Muscle of leg (tissue), 3 donors: ENCODE measurements at regions not wholly inside any gene's neighbourhood (a gene's known extent, or its start where the extent isn't known, plus 50 kb on each side); places are given as distances from the start of the nearest gene placed in this dataset.

Experiments used
- DNase-seq: peaks from one replicate; pipeline ENCODE4 v3.0.0; 2013
- H3K27ac ChIP-seq: one replicate; pipeline ENCODE4 v1.5.1; 2013; ENCODE audit warnings: mild to moderate bottlenecking, low read length, control low read depth
- H3K27me3 ChIP-seq: one replicate; pipeline ENCODE4 v1.6.1; 2013; ENCODE audit warnings: low read length; ENCODE audit not compliant: control insufficient read depth, insufficient read depth
- H3K36me3 ChIP-seq: one replicate; pipeline ENCODE4 v1.6.1; 2013; ENCODE audit warnings: low read length; ENCODE audit not compliant: control insufficient read depth, insufficient read depth
- H3K4me1 ChIP-seq: one replicate; pipeline ENCODE4 v1.6.1; 2013; ENCODE audit warnings: low read length; ENCODE audit not compliant: control insufficient read depth, insufficient read depth
- H3K4me3 ChIP-seq: one replicate; pipeline ENCODE4 v1.5.1; 2013; ENCODE audit warnings: low read length, control low read depth
- H3K9me3 ChIP-seq: replicated peaks from 2 replicates; pipeline ENCODE4 v1.6.1; 2013; ENCODE audit warnings: low read depth, low read length; ENCODE audit not compliant: control insufficient read depth
- WGBS: methylation state at CpG from one replicate; pipeline ENCODE4 v1.1.5; 2013; ENCODE audit warnings: missing lambda C conversion rate; ENCODE audit not compliant: insufficient coverage; 5-methylcytosine and 5-hydroxymethylcytosine counted together

DNA sequence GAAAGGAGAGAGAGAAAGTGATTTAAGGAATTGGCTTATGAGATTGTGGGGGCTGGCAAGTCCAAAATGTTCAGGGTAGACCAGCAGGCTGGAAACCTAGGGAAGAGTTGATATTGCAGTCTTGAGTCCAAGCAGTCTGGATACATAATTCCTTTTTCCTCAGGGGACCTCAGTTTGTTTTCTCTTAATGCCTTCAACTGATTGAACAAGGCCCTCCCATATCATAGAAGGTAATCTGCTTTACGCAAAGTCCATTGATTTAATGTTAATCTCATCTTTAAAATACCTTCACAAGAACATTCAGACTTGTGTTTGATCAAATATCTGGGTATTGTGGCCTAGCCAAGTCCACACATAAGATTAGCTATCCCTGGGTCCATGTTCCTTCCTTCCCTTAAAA, 494.7 kb downstream of the INSC start:
- H3K4me3 ChIP-seq = no peak overlapping the region
- peaks cover 4% of the 10 kb centered on the region for H3K4me1 ChIP-seq
- no peaks in the 10 kb centered on the region for H3K36me3 ChIP-seq
- no peaks in the 10 kb centered on the region for H3K27me3 ChIP-seq
- WGBS = no CpG with 5 or more reads among the region's 1 CpG
- no peak for DNase-seq
- H3K9me3 ChIP-seq = no peaks in the 10 kb centered on the region
- no peak overlapping the region for H3K27ac ChIP-seq

GRCh38 chr11:15610881-15611280, 496.2 kb downstream of the INSC start:
- Histone ChIP-seq H3K4me1 (peaks cover 4% of the 10 kb centered on the region), H3K27ac (no peak overlapping the region), H3K27me3 (no peaks in the 10 kb centered on the region), H3K4me3 (no peak overlapping the region), H3K9me3 (no peaks in the 10 kb centered on the region), H3K36me3 (no peaks in the 10 kb centered on the region)
- peak; percentile 48 for DNase-seq
- 60% methylated on average over 1 of the region's 5 CpGs for WGBS

- Histone ChIP-seq H3K27me3 (no peaks in the 10 kb centered on the region), H3K4me3 (no peak overlapping the region), H3K4me1 (peaks cover 4% of the 10 kb centered on the region), H3K36me3 (no peaks in the 10 kb centered on the region), H3K27ac (no peak overlapping the region), H3K9me3 (no peaks in the 10 kb centered on the region)
- no CpG with 5 or more reads among the region's 1 CpG for WGBS
- no peak for DNase-seq
These were observed 498.5 kb downstream of the INSC start for GRCh38 chr11:15613251-15613650.

GRCh38 chr11:15613789-15614188, 499.1 kb downstream of the INSC start:
- WGBS = no CpG with 5 or more reads among the region's 1 CpG
- H3K36me3 ChIP-seq = no peaks in the 10 kb centered on the region
- H3K4me3 ChIP-seq = no peak overlapping the region
- DNase-seq = peak; percentile 27
- no peaks in the 10 kb centered on the region for H3K9me3 ChIP-seq
- no peak overlapping the region for H3K27ac ChIP-seq
- H3K4me1 ChIP-seq = peaks cover 4% of the 10 kb centered on the region
- H3K27me3 ChIP-seq = no peaks in the 10 kb centered on the region

- Histone ChIP-seq H3K4me1 (peaks cover 4% of the 10 kb centered on the region), H3K27ac (no peak overlapping the region), H3K36me3 (no peaks in the 10 kb centered on the region), H3K4me3 (no peak overlapping the region), H3K27me3 (no peaks in the 10 kb centered on the region), H3K9me3 (no peaks in the 10 kb centered on the region)
- DNase-seq = no peak
- WGBS = no CpG with 5 or more reads among the region's 2 CpGs
These were observed 500.8 kb downstream of the INSC start for GRCh38 chr11:15615398-15616096.

GRCh38 chr11:15616130-15617105, 501.7 kb downstream of the INSC start:
- Histone ChIP-seq H3K27ac (no peak overlapping the region), H3K9me3 (no peaks in the 10 kb centered on the region), H3K4me1 (peaks cover 1% of the 10 kb centered on the region), H3K27me3 (no peaks in the 10 kb centered on the region), H3K4me3 (no peak overlapping the region), H3K36me3 (no peaks in the 10 kb centered on the region)
- WGBS = 100% methylated on average over 3 of the region's 13 CpGs
- DNase-seq = no peak

GRCh38 chr11:15617126-15617525, 502.4 kb downstream of the INSC start:
- Histone ChIP-seq H3K36me3 (no peaks in the 10 kb centered on the region), H3K4me1 (no peaks in the 10 kb centered on the region), H3K9me3 (no peaks in the 10 kb centered on the region), H3K27me3 (peaks cover 2% of the 10 kb centered on the region), H3K27ac (no peak overlapping the region), H3K4me3 (no peak overlapping the region)
- no peak for DNase-seq
- WGBS = 100% methylated on average over 1 of the region's 5 CpGs

GRCh38 chr11:15618583-15619032, 503.9 kb downstream of the INSC start:
- peaks cover 7% of the 10 kb centered on the region for H3K27me3 ChIP-seq
- H3K36me3 ChIP-seq = no peaks in the 10 kb centered on the region
- 92% methylated on average over 2 of the region's 2 CpGs for WGBS
- no peak overlapping the region for H3K4me3 ChIP-seq
- no peaks in the 10 kb centered on the region for H3K9me3 ChIP-seq
- no peak for DNase-seq
- no peak overlapping the region for H3K27ac ChIP-seq
- no peaks in the 10 kb centered on the region for H3K4me1 ChIP-seq

DNA sequence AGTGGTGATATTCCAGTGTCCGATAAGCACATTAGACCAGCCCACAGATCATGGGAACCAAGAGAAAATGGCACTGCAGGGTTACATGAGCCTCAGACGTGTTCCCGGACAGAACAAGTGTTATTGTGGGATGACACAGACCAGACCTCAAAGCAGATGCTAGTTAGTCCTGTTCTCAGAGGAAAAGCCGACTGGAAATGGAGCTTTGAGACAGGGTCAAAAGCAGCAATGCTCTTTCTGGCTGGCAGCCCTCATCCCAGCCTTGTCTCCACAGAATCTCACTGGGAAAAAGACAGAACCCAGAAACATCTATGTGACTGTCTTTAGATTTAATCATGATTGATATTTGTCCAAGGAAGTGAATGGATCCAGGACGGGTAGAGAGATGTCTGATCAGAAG, 506.8 kb downstream of the INSC start:
- DNase-seq = no peak
- no peaks in the 10 kb centered on the region for H3K9me3 ChIP-seq
- no peak overlapping the region for H3K27ac ChIP-seq
- H3K4me1 ChIP-seq = no peaks in the 10 kb centered on the region
- H3K4me3 ChIP-seq = no peak overlapping the region
- peaks cover 7% of the 10 kb centered on the region for H3K27me3 ChIP-seq
- WGBS = 59% methylated on average over 3 of the region's 5 CpGs
- no peaks in the 10 kb centered on the region for H3K36me3 ChIP-seq

DNA sequence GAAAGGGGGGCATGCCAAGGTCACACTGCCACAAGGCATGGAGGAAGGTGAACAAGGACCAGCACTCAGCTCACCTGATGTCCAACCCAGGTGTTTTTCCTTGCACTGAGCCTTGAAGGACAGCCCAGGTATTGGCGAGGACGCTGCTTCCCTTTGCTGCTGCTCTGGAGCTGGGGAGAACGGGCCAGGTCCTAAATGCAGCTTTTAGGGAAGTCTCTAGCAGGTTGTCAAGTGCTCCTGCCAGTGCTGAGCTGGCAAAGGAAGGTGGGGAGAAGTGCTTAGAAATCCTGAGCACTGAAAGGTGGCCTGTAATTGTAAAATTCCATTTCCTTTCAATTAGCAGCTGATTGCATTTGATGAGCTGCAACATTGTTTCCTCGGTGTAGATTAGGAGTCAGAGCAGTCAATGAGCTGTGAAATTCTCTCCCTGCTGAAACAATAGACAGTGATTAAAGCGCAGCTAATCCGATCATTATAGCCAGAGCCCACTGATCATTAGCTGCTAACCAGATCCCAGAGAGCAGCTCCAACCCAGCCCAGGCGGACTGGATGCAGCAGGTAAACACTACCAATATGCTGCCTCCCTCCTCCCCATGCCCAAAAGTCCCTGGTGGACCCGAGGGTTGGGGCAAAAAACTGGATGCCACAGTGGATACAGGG, 507.6 kb downstream of the INSC start:
- Histone ChIP-seq H3K36me3 (no peaks in the 10 kb centered on the region), H3K4me1 (no peaks in the 10 kb centered on the region), H3K27me3 (peaks cover 7% of the 10 kb centered on the region), H3K9me3 (no peaks in the 10 kb centered on the region), H3K4me3 (no peak overlapping the region), H3K27ac (no peak overlapping the region)
- WGBS = 49% methylated on average over 5 of the region's 8 CpGs
- DNase-seq = no peak
